ENCODE measurements at regions not wholly inside any gene's neighbourhood (a gene's known extent, or its start where the extent isn't known, plus 50 kb on each side); places are given as distances from the start of the nearest gene placed in this dataset.

- TF ChIP-seq CTCF (IDR thresholded peaks at IDR 0.05) (no peak), POLR2A (IDR thresholded peaks at IDR 0.05) (no peak)
Observed at GRCh38 chr1:53381790-53382401, 54.0 kb upstream of the LRP8 start.
